Sigmoid colon (tissue), 4 donors: ENCODE measurements at regions not wholly inside any gene's neighbourhood (a gene's known extent, or its start where the extent isn't known, plus 50 kb on each side); places are given as distances from the start of the nearest gene placed in this dataset.
"Not testable (repeated sequence)": the region's sequence is repeated elsewhere in the genome, so short reads cannot be mapped to it uniquely, and the experiment has no call there.

ENCODE experiments used
- EP300 ChIP-seq, 4 donors: sonication (generic); formaldehyde crosslinking; IDR thresholded peaks; one replicate each; pipeline ENCODE4 v1.6.1; 2017; ENCODE audit warnings: antibody characterized with exemption in 4 of 4
- POLR2A ChIP-seq, 2 donors: fragments of 450-650 bp; IDR thresholded peaks; one replicate each; pipeline ENCODE4 v1.6.1; 2016; ENCODE audit warnings: antibody characterized with exemption in 2 of 2, mild to moderate bottlenecking in 2 of 2, moderate library complexity in 2 of 2
- POLR2AphosphoS5 ChIP-seq, 4 donors: sonication (generic); formaldehyde crosslinking; IDR thresholded peaks; one replicate each; pipeline ENCODE4 v1.6.1; 2017; ENCODE audit warnings: antibody characterized with exemption in 4 of 4
- TF ChIP-seq, protein P1 (sequence below), 4 experiments: fragments of 450-650 bp in 3 of 4; fragments of 200-600 bp in 1 of 4; IDR thresholded peaks; one replicate each; pipeline ENCODE4 v1.5.1; 2016 to 2019; ENCODE audit warnings: antibody characterized with exemption in 4 of 4, mild to moderate bottlenecking in 3 of 4, moderate library complexity in 2 of 4

- TF ChIP-seq, protein P1, sequence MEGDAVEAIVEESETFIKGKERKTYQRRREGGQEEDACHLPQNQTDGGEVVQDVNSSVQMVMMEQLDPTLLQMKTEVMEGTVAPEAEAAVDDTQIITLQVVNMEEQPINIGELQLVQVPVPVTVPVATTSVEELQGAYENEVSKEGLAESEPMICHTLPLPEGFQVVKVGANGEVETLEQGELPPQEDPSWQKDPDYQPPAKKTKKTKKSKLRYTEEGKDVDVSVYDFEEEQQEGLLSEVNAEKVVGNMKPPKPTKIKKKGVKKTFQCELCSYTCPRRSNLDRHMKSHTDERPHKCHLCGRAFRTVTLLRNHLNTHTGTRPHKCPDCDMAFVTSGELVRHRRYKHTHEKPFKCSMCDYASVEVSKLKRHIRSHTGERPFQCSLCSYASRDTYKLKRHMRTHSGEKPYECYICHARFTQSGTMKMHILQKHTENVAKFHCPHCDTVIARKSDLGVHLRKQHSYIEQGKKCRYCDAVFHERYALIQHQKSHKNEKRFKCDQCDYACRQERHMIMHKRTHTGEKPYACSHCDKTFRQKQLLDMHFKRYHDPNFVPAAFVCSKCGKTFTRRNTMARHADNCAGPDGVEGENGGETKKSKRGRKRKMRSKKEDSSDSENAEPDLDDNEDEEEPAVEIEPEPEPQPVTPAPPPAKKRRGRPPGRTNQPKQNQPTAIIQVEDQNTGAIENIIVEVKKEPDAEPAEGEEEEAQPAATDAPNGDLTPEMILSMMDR (IDR thresholded peaks at IDR 0.05): not testable (repeated sequence)
- not testable (repeated sequence) for TF ChIP-seq POLR2AphosphoS5, POLR2A, EP300 (IDR thresholded peaks at IDR 0.05)
Measured at GRCh38 chr7:63617595-63617994, 381.1 kb upstream of the ZNF722 start.
